NCI-H1694 (cell line): ENCODE measurements at regions not wholly inside any gene's neighbourhood (a gene's known extent, or its start where the extent isn't known, plus 50 kb on each side); places are given as distances from the start of the nearest gene placed in this dataset.
A peak's percentile ranks its signal among the peaks of the same experiment; 100 is the strongest.

Experiments
- DNase-seq: peaks from one replicate; lab custom pipeline; 2025; lab: John Stamatoyannopoulos, UW

GRCh38 chr6:112800916-112801315, 453.8 kb downstream of the RFPL4B start:
- DNase-seq, result no peak

GRCh38 chr6:112801468-112802080, 454.4 kb downstream of the RFPL4B start:
- no peak for DNase-seq

- DNase-seq, result no peak
Observed at GRCh38 chr6:112802144-112802543, 455.0 kb downstream of the RFPL4B start.

- no peak for DNase-seq
Observed at GRCh38 chr6:112804638-112805330, 457.7 kb downstream of the RFPL4B start.

- no peak for DNase-seq
Observed at GRCh38 chr6:112806163-112806865, 459.2 kb downstream of the RFPL4B start.

- no peak for DNase-seq
Observed at GRCh38 chr6:112821476-112821875, 474.3 kb downstream of the RFPL4B start.

GRCh38 chr6:112822769-112823168, 475.6 kb downstream of the RFPL4B start:
- no peak for DNase-seq

- DNase-seq, result no peak
Observed at GRCh38 chr6:112827793-112828192, 480.7 kb downstream of the RFPL4B start.

GRCh38 chr6:112831022-112831421, 483.9 kb downstream of the RFPL4B start:
- DNase-seq, result no peak

- DNase-seq, result peak; percentile 29
Observed at GRCh38 chr6:112833581-112834131, 486.5 kb downstream of the RFPL4B start.

- no peak for DNase-seq
Observed at GRCh38 chr6:112835078-112835477, 487.9 kb downstream of the RFPL4B start.

- DNase-seq, result no peak
Observed at GRCh38 chr6:112839525-112839961, 492.4 kb downstream of the RFPL4B start.

GRCh38 chr6:112841553-112842329, 494.6 kb downstream of the RFPL4B start:
- DNase-seq, result no peak

- no peak for DNase-seq
Observed at GRCh38 chr6:112842330-112842685, 495.2 kb downstream of the RFPL4B start.

GRCh38 chr6:112846681-112847080, 499.6 kb downstream of the RFPL4B start:
- DNase-seq, result no peak

GRCh38 chr6:112851146-112851545, 504.0 kb downstream of the RFPL4B start:
- DNase-seq, result no peak

GRCh38 chr6:112853162-112853561, 506.0 kb downstream of the RFPL4B start:
- no peak for DNase-seq

- DNase-seq, result no peak
Observed at GRCh38 chr6:112863753-112864152, 516.6 kb downstream of the RFPL4B start.

- no peak for DNase-seq
Observed at GRCh38 chr6:112865131-112865530, 518.0 kb downstream of the RFPL4B start.

GRCh38 chr6:112874881-112875280, 527.8 kb downstream of the RFPL4B start:
- no peak for DNase-seq

- no peak for DNase-seq
Observed at GRCh38 chr6:112877134-112878100, 530.3 kb downstream of the RFPL4B start.
